Calu3 (cell line): ENCODE measurements at regions not wholly inside any gene's neighbourhood (a gene's known extent, or its start where the extent isn't known, plus 50 kb on each side); places are given as distances from the start of the nearest gene placed in this dataset.
"Not testable (repeated sequence)": the region's sequence is repeated elsewhere in the genome, so short reads cannot be mapped to it uniquely, and the experiment has no call there.

ENCODE experiments used
- BruUV-seq: library from RNA; stranded (reverse); fragments of 400-500 nt; replicated peaks from 2 replicates; lab custom pipeline; 2021; lab: Mats Ljungman, UMichigan
- CTCF ChIA-PET: fragments of 300-600 bp; sonication (Branson Sonifier 250); formaldehyde crosslinking; loops from one replicate; lab custom pipeline; 2022; ENCODE audit warnings: antibody characterized with exemption; lab: Charles Lee
- DNase-seq: peaks from one replicate; pipeline ENCODE4 v3.0.0; 2022
- H3K27ac Mint-ChIP-seq: one replicate; pipeline ENCODE4 v1.8.0; 2022; ENCODE audit warnings: mixed read lengths; ENCODE audit not compliant: unreplicated experiment
- H3K27me3 Mint-ChIP-seq: one replicate; pipeline ENCODE4 v1.8.0; 2022; ENCODE audit warnings: mixed read lengths; ENCODE audit not compliant: unreplicated experiment
- H3K36me3 Mint-ChIP-seq: one replicate; pipeline ENCODE4 v1.8.0; 2022; ENCODE audit warnings: mild to moderate bottlenecking, moderate library complexity, mixed read lengths; ENCODE audit not compliant: insufficient read depth, unreplicated experiment
- H3K4me1 Mint-ChIP-seq: one replicate; pipeline ENCODE4 v1.8.0; 2022; ENCODE audit warnings: mild to moderate bottlenecking, low read depth, mixed read lengths; ENCODE audit not compliant: unreplicated experiment
- H3K4me3 Mint-ChIP-seq: one replicate; pipeline ENCODE4 v1.8.0; 2022; ENCODE audit warnings: mild to moderate bottlenecking, low read depth, moderate library complexity, mixed read lengths; ENCODE audit not compliant: unreplicated experiment
- H3K9me3 Mint-ChIP-seq: one replicate; pipeline ENCODE4 v1.8.0; 2022; ENCODE audit warnings: low read depth, mixed read lengths; ENCODE audit not compliant: unreplicated experiment
- intact Hi-C: fragments of 100-400 bp; cut with micrococcal nuclease; formaldehyde crosslinking; loops from one replicate; pipeline ENCODE4 v1.10.0; 2022; ENCODE audit not compliant: unreplicated experiment
- TF ChIP-seq, protein P1 (sequence below): fragments of 200-600 bp; IDR thresholded peaks from one replicate; pipeline ENCODE4 v1.8.0; 2022; ENCODE audit warnings: antibody characterized with exemption; ENCODE audit not compliant: unreplicated experiment

DNA sequence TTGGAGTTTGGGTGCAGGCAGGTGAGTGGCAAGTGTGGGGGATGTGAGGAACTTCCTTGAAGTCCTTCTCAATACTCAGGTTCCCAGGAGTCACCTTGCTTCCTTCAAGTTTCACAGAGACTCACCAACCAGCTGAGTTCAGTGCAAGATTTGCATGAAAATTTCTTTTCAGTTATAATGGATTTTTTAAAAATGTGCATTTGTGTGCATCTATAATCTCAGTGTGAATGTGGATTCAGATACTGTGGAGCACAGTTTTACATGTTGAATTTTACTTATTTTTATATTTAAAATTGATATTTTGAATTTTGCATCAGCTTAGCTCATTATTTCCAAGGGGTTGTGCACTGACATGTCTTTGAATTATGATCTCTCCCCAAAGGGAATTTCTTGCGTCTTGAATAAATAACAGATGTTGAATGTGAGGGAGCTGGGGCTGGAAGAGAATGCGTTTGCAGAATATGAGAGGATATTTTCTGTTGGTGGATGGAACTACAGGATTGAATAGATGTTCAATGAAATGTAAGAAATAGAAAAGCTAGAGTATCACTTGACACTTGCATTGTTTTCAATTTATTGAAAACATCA is 184.3 kb downstream of the RPRM start:
- TF ChIP-seq, protein P1, sequence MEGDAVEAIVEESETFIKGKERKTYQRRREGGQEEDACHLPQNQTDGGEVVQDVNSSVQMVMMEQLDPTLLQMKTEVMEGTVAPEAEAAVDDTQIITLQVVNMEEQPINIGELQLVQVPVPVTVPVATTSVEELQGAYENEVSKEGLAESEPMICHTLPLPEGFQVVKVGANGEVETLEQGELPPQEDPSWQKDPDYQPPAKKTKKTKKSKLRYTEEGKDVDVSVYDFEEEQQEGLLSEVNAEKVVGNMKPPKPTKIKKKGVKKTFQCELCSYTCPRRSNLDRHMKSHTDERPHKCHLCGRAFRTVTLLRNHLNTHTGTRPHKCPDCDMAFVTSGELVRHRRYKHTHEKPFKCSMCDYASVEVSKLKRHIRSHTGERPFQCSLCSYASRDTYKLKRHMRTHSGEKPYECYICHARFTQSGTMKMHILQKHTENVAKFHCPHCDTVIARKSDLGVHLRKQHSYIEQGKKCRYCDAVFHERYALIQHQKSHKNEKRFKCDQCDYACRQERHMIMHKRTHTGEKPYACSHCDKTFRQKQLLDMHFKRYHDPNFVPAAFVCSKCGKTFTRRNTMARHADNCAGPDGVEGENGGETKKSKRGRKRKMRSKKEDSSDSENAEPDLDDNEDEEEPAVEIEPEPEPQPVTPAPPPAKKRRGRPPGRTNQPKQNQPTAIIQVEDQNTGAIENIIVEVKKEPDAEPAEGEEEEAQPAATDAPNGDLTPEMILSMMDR = no peak
- intact Hi-C loops = no loop called here
- DNase-seq = no peak
- BruUV-seq = no TSS peak
- Mint-ChIP-seq H3K4me1 (no peaks in the 10 kb centered on the region), H3K27me3 (no peaks in the 10 kb centered on the region), H3K27ac (no peak overlapping the region), H3K9me3 (no peaks in the 10 kb centered on the region), H3K36me3 (no peaks in the 10 kb centered on the region), H3K4me3 (no peak overlapping the region)
- CTCF ChIA-PET = no interaction called here

DNA sequence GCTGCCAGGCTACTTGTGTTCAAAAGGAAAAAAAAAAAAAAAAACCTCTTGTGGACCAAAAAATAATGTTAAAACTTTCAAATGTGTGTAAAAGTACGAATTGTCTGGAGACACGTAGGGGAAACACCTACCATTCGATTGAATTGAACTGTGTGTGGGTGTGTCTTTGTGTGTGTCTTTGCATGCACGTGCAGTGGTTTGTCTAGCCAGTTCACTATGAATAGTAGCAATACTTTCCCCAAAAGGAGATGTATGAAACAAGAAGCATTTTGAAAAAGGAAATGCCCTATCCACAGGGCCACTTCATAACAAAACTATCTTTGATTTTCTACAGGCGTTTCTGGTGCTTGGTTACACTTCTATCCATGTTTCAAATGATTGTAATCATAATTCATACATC is 186.8 kb downstream of the RPRM start:
- intact Hi-C loops = no loop called here
- Mint-ChIP-seq H3K4me1 (no peaks in the 10 kb centered on the region), H3K9me3 (no peaks in the 10 kb centered on the region), H3K36me3 (no peaks in the 10 kb centered on the region), H3K27ac (no peak overlapping the region), H3K4me3 (no peak overlapping the region), H3K27me3 (no peaks in the 10 kb centered on the region)
- TF ChIP-seq, protein P1 = no peak
- no peak for DNase-seq
- no TSS peak for BruUV-seq
- CTCF ChIA-PET = no interaction called here

- H3K4me1 Mint-ChIP-seq = no peaks in the 10 kb centered on the region
- BruUV-seq = no TSS peak
- no peak overlapping the region for H3K27ac Mint-ChIP-seq
- TF ChIP-seq, protein P1 = no peak
- DNase-seq = no peak
- H3K27me3 Mint-ChIP-seq = no peaks in the 10 kb centered on the region
- no peaks in the 10 kb centered on the region for H3K9me3 Mint-ChIP-seq
- intact Hi-C loops = no loop called here
- no peak overlapping the region for H3K4me3 Mint-ChIP-seq
- CTCF ChIA-PET = no interaction called here
- no peaks in the 10 kb centered on the region for H3K36me3 Mint-ChIP-seq
These were observed 191.3 kb downstream of the RPRM start for GRCh38 chr2:153287109-153287801.

GRCh38 chr2:153268941-153269461 is 209.6 kb downstream of the RPRM start:
- Mint-ChIP-seq H3K9me3 (peaks cover 9% of the 10 kb centered on the region), H3K27ac (no peak overlapping the region)
- TF ChIP-seq, protein P1 = no peak

GRCh38 chr2:153256876-153257275 is 221.7 kb downstream of the RPRM start:
- H3K9me3 Mint-ChIP-seq = not testable (repeated sequence)

More at GRCh38 chr2:153268941-153269461, 209.6 kb downstream of the RPRM start:
- CTCF ChIA-PET = no interaction called here
- no peaks in the 10 kb centered on the region for H3K27me3 Mint-ChIP-seq
- no peaks in the 10 kb centered on the region for H3K36me3 Mint-ChIP-seq
- DNase-seq = no peak
- intact Hi-C loops = no loop called here
- no TSS peak for BruUV-seq
- H3K4me3 Mint-ChIP-seq = no peak overlapping the region
- no peaks in the 10 kb centered on the region for H3K4me1 Mint-ChIP-seq

GRCh38 chr2:153246636-153247035 is 231.9 kb downstream of the RPRM start:
- H3K27ac Mint-ChIP-seq, H3K36me3 Mint-ChIP-seq, intact Hi-C loops, H3K9me3 Mint-ChIP-seq, H3K4me3 Mint-ChIP-seq, DNase-seq, CTCF ChIA-PET, BruUV-seq, H3K4me1 Mint-ChIP-seq: not testable (repeated sequence)
- H3K27me3 Mint-ChIP-seq = peaks cover 12% of the 10 kb centered on the region

More at GRCh38 chr2:153256876-153257275, 221.7 kb downstream of the RPRM start:
- intact Hi-C loops, H3K4me1 Mint-ChIP-seq, H3K36me3 Mint-ChIP-seq, H3K27me3 Mint-ChIP-seq, CTCF ChIA-PET, BruUV-seq, DNase-seq, H3K27ac Mint-ChIP-seq, H3K4me3 Mint-ChIP-seq: not testable (repeated sequence)
